ENCODE measurements at regions not wholly inside any gene's neighbourhood (a gene's known extent, or its start where the extent isn't known, plus 50 kb on each side); places are given as distances from the start of the nearest gene placed in this dataset.

DNA sequence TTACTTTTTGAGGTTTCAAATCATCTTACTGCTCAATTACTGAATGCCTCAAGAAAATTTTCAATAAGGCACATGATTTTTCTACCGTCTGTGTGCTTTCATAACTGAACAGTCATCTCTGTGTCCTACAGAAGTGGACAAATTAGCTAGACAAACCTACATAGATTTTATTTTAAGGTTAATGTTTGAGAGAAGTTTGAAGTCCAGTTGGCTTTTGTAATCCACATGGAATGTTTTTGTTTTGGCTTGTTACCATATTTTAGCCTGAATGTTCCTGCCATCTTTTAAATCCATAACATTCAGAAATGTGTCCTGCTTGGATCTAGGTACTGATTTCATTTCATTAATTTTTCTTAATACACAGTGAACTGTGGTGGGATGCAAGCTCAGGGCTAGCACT lies 730.1 kb downstream of the IGSF11 start:
- ATAC-seq = no peak
- H3K27ac Mint-ChIP-seq = no peak overlapping the region

More for the DNA sequence above, 730.1 kb downstream of the IGSF11 start:
- Mint-ChIP-seq H3K4me3 (no peak overlapping the region), H3K4me1 (no peaks in the 10 kb centered on the region), H3K36me3 (ENCODE audit: low read depth) (no peaks in the 10 kb centered on the region), H3K27me3 (ENCODE audit: insufficient read depth, low read depth, poor library complexity) (no peaks in the 10 kb centered on the region), H3K9me3 (no peaks in the 10 kb centered on the region)
- no peaks in the 10 kb centered on the region for H3K9me2 ChIP-seq (ENCODE audit: insufficient read depth)
- H3K79me2 ChIP-seq (replicated peaks; ENCODE audit: insufficient read depth) = no peaks in the 10 kb centered on the region
- no peaks in the 10 kb centered on the region for H3F3A ChIP-seq (replicated peaks; ENCODE audit: low read depth)
- no peak overlapping the region for H3K4me3 ChIP-seq
- no peak overlapping the region for H3K27ac ChIP-seq (ENCODE audit: low read depth)
- no peaks in the 10 kb centered on the region for H3K36me3 ChIP-seq (ENCODE audit: insufficient read depth)
- H3K27me3 ChIP-seq (ENCODE audit: insufficient read depth) = no peaks in the 10 kb centered on the region
- no peak for DNase-seq (ENCODE audit: low spot score)
- no peaks in the 10 kb centered on the region for H4K20me1 ChIP-seq (replicated peaks; ENCODE audit: insufficient read depth)
- H3K4me2 ChIP-seq = no peak overlapping the region
- no peak for TF ChIP-seq JUNB (IDR thresholded peaks at IDR 0.05; ENCODE audit: unreplicated experiment)
- TF ChIP-seq POLR2AphosphoS5 (IDR thresholded peaks at IDR 0.05; ENCODE audit: low read depth) = no peak
- TF ChIP-seq ZNF114 (CRISPR knock-in tag; IDR thresholded peaks at IDR 0.05) = no peak
- no peak for TF ChIP-seq STAT1 (IDR thresholded peaks at IDR 0.05; ENCODE audit: unreplicated experiment)
- TF ChIP-seq NANOG (IDR thresholded peaks at IDR 0.05; ENCODE audit: borderline replicate concordance) = no peak
- TF ChIP-seq, protein P1, sequence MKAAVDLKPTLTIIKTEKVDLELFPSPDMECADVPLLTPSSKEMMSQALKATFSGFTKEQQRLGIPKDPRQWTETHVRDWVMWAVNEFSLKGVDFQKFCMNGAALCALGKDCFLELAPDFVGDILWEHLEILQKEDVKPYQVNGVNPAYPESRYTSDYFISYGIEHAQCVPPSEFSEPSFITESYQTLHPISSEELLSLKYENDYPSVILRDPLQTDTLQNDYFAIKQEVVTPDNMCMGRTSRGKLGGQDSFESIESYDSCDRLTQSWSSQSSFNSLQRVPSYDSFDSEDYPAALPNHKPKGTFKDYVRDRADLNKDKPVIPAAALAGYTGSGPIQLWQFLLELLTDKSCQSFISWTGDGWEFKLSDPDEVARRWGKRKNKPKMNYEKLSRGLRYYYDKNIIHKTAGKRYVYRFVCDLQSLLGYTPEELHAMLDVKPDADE (IDR thresholded peaks at IDR 0.05) = no peak
- TF ChIP-seq, protein P2, sequence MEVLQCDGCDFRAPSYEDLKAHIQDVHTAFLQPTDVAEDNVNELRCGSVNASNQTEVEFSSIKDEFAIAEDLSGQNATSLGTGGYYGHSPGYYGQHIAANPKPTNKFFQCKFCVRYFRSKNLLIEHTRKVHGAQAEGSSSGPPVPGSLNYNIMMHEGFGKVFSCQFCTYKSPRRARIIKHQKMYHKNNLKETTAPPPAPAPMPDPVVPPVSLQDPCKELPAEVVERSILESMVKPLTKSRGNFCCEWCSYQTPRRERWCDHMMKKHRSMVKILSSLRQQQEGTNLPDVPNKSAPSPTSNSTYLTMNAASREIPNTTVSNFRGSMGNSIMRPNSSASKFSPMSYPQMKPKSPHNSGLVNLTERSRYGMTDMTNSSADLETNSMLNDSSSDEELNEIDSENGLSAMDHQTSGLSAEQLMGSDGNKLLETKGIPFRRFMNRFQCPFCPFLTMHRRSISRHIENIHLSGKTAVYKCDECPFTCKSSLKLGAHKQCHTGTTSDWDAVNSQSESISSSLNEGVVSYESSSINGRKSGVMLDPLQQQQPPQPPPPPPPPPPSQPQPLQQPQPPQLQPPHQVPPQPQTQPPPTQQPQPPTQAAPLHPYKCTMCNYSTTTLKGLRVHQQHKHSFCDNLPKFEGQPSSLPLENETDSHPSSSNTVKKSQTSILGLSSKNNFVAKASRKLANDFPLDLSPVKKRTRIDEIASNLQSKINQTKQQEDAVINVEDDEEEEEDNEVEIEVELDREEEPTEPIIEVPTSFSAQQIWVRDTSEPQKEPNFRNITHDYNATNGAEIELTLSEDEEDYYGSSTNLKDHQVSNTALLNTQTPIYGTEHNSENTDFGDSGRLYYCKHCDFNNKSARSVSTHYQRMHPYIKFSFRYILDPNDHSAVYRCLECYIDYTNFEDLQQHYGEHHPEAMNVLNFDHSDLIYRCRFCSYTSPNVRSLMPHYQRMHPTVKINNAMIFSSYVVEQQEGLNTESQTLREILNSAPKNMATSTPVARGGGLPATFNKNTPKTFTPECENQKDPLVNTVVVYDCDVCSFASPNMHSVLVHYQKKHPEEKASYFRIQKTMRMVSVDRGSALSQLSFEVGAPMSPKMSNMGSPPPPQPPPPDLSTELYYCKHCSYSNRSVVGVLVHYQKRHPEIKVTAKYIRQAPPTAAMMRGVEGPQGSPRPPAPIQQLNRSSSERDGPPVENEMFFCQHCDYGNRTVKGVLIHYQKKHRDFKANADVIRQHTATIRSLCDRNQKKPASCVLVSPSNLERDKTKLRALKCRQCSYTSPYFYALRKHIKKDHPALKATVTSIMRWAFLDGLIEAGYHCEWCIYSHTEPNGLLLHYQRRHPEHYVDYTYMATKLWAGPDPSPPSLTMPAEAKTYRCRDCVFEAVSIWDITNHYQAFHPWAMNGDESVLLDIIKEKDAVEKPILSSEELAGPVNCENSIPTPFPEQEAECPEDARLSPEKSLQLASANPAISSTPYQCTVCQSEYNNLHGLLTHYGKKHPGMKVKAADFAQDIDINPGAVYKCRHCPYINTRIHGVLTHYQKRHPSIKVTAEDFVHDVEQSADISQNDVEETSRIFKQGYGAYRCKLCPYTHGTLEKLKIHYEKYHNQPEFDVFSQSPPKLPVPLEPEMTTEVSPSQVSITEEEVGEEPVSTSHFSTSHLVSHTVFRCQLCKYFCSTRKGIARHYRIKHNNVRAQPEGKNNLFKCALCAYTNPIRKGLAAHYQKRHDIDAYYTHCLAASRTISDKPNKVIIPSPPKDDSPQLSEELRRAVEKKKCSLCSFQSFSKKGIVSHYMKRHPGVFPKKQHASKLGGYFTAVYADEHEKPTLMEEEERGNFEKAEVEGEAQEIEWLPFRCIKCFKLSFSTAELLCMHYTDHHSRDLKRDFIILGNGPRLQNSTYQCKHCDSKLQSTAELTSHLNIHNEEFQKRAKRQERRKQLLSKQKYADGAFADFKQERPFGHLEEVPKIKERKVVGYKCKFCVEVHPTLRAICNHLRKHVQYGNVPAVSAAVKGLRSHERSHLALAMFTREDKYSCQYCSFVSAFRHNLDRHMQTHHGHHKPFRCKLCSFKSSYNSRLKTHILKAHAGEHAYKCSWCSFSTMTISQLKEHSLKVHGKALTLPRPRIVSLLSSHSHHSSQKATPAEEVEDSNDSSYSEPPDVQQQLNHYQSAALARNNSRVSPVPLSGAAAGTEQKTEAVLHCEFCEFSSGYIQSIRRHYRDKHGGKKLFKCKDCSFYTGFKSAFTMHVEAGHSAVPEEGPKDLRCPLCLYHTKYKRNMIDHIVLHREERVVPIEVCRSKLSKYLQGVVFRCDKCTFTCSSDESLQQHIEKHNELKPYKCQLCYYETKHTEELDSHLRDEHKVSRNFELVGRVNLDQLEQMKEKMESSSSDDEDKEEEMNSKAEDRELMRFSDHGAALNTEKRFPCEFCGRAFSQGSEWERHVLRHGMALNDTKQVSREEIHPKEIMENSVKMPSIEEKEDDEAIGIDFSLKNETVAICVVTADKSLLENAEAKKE (CRISPR knock-in tag; IDR thresholded peaks at IDR 0.05) = no peak
- TF ChIP-seq, protein P3, sequence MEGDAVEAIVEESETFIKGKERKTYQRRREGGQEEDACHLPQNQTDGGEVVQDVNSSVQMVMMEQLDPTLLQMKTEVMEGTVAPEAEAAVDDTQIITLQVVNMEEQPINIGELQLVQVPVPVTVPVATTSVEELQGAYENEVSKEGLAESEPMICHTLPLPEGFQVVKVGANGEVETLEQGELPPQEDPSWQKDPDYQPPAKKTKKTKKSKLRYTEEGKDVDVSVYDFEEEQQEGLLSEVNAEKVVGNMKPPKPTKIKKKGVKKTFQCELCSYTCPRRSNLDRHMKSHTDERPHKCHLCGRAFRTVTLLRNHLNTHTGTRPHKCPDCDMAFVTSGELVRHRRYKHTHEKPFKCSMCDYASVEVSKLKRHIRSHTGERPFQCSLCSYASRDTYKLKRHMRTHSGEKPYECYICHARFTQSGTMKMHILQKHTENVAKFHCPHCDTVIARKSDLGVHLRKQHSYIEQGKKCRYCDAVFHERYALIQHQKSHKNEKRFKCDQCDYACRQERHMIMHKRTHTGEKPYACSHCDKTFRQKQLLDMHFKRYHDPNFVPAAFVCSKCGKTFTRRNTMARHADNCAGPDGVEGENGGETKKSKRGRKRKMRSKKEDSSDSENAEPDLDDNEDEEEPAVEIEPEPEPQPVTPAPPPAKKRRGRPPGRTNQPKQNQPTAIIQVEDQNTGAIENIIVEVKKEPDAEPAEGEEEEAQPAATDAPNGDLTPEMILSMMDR (conservative IDR thresholded peaks at IDR 0.05; ENCODE audit: low read depth in 2 of 2) = no peak
- no peak for TF ChIP-seq ZNF331 (CRISPR knock-in tag; IDR thresholded peaks at IDR 0.05; ENCODE audit: low read depth)
- TF ChIP-seq, protein P4, sequence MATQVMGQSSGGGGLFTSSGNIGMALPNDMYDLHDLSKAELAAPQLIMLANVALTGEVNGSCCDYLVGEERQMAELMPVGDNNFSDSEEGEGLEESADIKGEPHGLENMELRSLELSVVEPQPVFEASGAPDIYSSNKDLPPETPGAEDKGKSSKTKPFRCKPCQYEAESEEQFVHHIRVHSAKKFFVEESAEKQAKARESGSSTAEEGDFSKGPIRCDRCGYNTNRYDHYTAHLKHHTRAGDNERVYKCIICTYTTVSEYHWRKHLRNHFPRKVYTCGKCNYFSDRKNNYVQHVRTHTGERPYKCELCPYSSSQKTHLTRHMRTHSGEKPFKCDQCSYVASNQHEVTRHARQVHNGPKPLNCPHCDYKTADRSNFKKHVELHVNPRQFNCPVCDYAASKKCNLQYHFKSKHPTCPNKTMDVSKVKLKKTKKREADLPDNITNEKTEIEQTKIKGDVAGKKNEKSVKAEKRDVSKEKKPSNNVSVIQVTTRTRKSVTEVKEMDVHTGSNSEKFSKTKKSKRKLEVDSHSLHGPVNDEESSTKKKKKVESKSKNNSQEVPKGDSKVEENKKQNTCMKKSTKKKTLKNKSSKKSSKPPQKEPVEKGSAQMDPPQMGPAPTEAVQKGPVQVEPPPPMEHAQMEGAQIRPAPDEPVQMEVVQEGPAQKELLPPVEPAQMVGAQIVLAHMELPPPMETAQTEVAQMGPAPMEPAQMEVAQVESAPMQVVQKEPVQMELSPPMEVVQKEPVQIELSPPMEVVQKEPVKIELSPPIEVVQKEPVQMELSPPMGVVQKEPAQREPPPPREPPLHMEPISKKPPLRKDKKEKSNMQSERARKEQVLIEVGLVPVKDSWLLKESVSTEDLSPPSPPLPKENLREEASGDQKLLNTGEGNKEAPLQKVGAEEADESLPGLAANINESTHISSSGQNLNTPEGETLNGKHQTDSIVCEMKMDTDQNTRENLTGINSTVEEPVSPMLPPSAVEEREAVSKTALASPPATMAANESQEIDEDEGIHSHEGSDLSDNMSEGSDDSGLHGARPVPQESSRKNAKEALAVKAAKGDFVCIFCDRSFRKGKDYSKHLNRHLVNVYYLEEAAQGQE (IDR thresholded peaks at IDR 0.05; ENCODE audit: unreplicated experiment) = no peak
- TF ChIP-seq EZH2phosphoT487 (IDR thresholded peaks at IDR 0.05; ENCODE audit: unreplicated experiment) = no peak
- TF ChIP-seq CREB1 (CRISPR knock-in tag; IDR thresholded peaks at IDR 0.05; ENCODE audit: low read depth) = no peak
- no peak for TF ChIP-seq EZH2 (IDR thresholded peaks at IDR 0.05; ENCODE audit: low read depth, unreplicated experiment)
- no peaks in the 10 kb centered on the region for H3K4me1 ChIP-seq (ENCODE audit: insufficient read depth)
- no peak overlapping the region for H2AFZ ChIP-seq

All from GM23338 (cell line).